Left kidney (tissue), 1 donor: ENCODE measurements at regions not wholly inside any gene's neighbourhood (a gene's known extent, or its start where the extent isn't known, plus 50 kb on each side); places are given as distances from the start of the nearest gene placed in this dataset.
A peak's percentile ranks its signal among the peaks of the same experiment; 100 is the strongest.

Source experiments
- DNase-seq: peaks from one replicate; pipeline ENCODE4 v3.0.0-alpha.2; 2013

DNA sequence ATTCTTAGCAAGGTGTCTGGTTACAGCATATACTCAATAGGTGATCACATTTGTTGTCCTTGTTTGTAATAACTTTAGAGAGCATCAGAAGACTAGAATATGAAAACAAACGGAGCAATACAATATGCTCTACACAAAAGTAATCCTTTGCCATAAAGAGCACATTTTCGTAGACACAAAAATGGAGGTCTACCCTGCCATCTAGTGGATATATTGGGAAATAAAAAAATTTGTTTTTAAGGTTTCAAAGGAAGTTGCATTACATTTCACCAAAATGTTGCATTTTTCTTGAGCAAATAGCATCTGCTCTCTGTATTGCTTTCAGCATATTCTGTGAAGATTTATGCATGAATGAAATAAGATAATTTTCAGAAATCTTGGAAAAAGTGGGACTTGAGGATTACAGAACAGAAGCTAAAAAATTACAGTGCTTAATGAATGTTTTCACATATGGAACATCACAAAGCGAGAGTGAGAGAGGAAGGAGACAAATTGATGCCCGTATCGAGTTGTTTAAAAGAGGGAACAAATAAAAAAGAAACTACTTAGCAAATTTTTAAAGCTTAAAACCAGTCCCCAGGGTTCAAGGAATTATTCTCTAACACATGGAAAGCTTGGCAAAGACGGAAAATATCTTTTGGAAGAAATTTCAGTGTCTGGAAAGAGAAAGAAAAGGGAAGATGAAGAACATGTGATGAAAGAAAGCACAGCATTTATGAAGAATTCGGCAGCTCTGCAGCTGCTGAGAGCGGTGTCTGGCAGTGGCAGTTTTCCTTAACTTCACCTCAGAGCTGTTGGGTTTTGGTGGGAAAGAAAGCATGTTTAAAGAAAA, 390.1 kb downstream of the ANKRD50 start:
- DNase-seq, result peak; percentile 59

DNA sequence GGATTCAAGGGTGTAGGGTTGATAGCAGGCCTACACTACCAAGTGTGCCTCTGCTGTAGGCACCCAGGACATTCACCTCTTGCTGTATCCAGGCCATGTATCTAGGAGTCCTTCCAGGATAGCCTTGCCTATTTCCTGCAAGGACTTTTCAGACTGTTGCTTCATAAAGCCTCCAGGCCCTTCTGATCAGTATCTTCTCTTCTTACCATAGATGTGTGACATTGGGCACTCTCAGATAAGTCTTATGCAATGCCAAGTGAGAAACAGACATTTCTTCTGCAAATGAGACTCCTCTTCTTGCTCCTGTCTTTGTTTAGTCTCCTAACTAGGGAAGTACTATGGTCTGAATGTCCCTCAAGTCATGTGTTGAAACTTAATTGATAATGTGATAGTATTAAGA, 386.8 kb downstream of the ANKRD50 start:
- DNase-seq, result no peak

DNA sequence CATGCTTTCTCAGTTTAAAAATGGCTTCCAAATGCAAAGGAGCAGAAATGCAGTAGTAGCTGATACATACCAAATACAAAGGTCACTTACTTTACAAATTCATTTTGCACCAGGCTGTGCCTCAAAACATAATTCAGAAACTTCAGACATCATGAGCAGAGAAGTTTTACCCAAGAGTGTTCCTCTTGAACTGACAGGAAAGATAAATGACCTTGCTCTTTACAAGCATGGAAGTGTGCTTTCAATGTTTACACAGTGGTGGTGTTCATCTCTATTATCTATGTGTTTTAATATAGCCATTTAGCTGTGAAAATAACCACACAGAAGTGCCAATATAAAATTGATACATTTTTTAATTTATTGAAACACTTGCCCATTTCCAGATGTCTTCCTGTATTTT, 383.4 kb downstream of the ANKRD50 start:
- DNase-seq, result no peak

DNA sequence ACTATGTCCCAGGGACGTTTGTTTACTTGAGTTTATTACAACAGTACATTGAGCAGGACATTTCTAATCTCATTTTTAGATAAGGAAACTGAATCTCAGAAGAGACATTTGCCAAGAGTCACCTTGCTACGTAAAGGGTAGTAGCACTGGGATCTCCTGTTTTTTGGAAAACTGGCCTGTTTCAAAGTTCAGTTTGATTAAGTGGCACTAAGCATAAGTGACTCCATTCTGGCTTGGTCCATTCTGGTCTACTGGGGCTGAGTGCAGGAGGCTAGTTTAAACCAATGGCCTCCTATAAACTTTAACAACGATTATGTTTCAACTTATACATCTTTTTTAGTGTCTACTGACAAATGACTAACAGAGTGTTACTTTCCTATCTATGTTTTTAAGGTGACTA, 382.5 kb downstream of the ANKRD50 start:
- DNase-seq, result no peak

DNA sequence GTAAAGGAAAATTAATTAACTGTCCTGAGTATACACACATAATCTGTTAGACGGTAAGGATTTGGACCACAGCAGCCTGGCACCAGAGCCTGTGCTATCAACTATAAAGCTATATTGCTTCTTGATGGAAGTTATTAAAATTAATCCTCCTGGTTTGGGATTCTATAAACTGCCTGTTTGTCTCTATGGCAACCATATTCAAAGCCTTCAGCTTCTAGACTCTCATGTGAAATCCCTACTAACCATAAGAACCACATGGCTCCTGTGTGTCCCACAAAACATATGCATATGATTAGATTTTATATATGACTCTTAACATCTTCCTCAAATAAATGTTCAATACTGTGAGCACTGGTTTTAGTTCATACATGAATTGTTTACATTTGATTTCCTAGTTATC, 380.8 kb downstream of the ANKRD50 start:
- DNase-seq, result no peak

DNA sequence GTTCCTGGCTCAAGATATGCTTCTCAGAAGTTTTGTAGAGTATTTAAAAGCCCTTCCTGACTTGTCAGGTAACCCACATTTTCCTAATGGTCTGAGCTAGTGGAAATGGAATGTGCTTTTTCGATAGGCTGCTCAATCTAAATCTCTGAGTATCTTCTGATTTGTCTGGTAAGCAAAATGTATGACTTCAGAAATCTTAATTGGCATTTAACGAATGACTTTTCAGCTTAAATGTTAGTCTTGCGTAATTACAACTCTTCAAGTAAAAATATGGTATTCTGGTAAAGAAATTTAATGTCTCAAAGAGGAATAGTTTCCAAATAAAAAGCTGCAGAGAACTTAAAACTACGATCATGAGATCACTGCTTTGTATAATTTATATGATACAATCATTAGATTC, 379.1 kb downstream of the ANKRD50 start:
- no peak for DNase-seq

DNA sequence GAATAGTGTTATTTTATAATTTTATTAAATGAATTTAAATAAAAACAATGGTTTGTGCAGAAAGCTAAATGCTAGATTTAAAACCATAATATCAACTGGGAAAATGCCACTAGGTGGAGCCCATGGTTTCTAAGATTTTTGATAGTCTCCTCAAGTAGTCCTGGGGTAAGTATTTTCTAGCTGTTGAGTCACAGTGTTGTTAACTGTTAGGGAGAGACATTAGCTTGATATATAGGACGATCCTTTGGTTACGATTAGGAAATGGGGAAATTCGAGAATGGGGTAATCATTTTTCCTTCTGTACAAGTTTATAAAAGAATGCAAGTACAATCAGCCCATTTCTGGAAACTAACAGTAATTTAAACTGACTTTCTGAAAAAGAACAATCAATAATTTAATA, 378.4 kb downstream of the ANKRD50 start:
- peak; percentile 70 for DNase-seq

DNA sequence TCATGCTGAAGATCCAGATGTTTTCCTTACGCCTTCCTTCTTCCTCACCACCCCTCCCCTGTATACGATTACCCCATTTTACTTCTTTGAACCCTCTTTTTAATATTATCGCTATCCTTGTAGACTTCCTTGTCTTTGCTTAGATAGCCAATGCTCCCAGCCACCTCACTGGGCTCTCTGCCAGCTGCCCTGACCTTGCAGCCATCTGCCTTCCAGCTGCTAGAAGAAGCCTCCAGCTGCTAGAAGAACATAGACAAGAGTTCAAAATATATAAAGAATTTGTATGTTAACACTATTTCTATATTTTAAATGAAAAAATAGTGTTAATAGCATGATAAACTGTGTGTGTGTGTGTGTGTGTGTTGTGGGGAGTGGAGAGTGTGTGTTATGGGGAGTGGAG, 374.7 kb downstream of the ANKRD50 start:
- no peak for DNase-seq

DNA sequence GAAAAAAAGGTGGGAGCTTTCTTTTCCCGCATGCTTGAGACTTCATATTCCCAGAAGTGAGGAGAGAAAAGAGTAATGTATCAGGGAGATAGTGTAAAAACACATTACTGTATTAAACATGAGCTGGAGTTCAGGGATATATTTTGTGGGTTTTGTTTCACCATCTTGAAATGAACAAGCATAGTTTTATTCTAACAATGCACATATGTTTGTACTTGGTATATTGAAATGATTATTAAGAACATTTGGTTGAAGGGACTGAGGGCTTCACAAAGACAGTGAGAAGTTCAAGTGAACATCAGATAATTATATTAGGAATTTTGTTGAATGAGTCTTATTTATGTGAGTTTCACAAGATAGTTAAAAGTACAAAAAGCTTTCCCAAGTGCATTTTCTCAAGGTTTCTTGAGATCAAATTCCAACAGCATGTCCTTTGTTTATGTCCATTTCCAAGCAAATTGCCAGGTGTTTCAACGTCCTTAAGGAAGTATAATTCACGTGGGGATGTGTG, 368.8 kb downstream of the ANKRD50 start:
- DNase-seq, result no peak

DNA sequence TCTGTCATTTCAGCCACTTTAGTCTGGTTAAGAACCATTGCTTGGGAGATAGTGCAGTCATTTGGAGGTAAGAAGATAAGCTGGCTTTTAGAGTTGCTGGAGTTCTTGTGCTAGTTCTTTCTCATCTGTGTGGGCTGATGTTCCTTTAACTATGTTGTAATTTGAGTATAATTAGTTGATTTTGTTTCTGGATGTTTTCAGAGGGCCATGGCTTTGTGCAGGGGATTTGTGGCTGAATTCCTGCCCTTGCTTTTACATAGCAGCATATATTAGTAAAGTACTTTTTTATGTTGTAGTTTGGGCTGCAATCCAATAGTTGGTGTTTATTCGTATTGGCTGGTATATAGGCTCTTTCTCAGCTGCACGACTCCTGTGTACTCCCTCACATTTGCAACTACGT, 339.6 kb downstream of the ANKRD50 start:
- no peak for DNase-seq

DNA sequence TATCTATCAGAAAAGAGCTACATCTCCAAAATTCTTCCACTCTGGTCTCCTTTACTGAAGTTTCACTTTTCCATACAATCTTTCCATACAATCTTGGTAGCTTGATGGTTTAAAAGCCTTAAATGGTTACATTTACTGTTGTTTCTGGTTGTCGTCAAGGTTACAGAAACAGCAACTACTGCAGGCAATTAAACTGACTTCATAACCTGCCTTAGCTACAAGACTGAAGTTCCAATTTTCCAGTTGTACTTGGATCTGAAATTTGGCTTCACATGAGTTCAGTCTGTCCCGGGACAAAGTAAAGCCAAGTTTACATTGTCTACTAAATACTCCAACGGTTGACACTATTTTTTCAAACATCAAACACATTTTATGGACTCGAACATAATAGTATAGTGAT, 326.4 kb downstream of the ANKRD50 start:
- DNase-seq, result peak; percentile 12

DNA sequence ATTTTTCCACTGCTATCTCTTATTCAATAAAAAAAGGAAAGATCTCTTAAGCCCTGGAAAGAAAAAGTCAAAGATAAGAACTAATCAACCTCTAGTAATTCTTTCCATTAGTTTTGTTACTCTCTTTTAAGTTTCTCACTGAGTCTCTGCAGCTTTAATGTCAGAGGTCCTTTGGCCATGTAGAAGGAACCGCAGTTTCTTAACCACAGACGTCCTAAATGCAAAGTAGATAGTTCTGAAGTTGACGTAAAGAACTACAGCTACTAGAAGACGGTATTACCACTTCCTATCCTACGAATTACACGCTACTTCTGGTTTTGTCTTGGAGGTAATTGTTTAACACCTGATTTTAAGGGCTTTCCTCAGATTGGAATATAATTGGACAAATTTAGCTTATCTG, 325.9 kb downstream of the ANKRD50 start:
- no peak for DNase-seq

DNA sequence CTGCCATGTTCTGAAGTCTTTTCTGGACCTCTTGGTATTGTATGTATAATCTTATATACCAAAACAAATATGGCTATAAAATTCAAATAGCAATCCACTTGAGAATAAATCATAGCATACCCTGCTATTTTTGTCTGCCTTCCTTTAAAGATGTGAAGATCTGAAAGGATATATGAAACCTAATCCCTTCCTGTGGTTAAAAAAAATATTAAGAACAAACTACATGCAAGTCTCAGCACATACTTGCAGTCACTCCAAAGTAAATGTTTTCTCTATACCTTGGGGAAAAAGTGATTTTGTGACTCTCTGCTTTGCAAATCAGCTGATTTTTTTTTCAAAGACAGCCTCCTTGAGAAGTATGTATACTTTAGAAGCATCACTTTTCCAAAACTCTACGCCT, 322.9 kb downstream of the ANKRD50 start:
- no peak for DNase-seq

DNA sequence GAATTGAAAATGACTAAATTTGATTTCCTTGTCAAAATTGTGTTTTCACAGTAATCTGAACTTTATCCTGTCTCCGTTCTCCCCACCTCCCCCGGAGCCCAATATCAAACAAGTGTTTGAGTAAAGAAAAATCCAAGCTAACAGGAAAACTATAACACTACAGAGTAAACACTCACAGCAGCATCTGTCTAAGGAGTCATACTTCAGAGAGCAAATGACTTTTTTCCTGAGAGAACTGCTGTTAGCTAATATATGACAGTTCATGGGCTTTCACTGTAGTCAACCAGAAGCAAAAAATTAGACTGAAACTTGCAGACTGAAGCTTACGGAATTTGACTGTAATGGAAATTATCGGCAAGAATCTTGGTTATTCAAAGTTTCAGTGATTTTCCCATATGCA, 321.7 kb downstream of the ANKRD50 start:
- no peak for DNase-seq

DNA sequence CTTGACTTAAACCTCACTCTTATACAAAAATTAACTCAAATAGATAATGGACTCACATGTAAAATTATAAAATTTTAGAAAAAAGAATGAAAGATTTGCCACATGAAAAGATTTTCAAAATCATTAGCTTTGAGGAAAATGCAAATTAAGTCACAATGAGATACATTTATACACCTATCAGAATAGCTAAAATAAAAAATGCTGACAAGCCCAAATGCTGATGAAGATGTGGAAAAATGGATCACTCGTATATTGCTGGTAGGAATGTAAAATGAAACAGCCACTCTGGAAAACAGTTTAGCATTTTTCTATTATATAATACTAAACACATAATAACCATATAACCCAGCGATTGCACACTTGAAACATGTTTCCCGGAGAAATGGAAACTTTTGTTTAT, 316.2 kb downstream of the ANKRD50 start:
- DNase-seq, result no peak

DNA sequence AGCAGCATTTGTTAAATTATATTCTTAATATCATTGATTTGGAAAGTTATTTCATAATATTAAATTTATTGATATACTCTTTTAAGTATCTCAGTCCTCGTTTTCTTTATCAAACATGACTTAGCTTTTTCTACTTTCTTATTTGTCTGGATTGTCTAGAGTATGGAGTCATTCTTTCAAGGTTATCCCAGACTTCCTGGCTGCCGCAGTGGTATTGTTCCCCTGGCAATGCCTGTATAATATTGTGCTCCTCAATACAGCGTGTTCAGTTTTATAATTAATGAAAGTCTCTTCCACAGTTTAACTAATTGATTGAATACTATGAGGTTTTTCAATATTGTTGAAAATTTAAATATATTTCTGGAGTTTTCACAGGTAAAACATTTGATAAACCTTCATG, 310.9 kb downstream of the ANKRD50 start:
- no peak for DNase-seq

DNA sequence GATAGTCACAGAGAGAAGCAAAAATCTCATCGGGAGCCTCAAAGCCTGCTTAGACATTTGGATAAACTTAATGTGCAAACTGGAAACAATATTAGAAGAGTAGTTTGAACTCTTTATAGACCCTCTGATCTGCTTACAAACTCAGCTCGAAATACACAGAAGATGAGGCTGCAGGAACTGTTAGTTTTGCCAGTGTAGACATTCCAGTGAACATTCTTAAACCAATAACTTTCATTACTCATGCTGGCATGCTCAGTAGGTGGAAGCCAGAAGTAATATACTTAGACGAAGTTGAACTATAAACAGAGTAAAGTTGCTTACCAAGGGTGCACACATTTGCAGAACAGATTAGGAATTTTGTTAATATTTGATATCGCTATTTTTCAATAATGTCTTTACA, 303.5 kb downstream of the ANKRD50 start:
- DNase-seq, result no peak

DNA sequence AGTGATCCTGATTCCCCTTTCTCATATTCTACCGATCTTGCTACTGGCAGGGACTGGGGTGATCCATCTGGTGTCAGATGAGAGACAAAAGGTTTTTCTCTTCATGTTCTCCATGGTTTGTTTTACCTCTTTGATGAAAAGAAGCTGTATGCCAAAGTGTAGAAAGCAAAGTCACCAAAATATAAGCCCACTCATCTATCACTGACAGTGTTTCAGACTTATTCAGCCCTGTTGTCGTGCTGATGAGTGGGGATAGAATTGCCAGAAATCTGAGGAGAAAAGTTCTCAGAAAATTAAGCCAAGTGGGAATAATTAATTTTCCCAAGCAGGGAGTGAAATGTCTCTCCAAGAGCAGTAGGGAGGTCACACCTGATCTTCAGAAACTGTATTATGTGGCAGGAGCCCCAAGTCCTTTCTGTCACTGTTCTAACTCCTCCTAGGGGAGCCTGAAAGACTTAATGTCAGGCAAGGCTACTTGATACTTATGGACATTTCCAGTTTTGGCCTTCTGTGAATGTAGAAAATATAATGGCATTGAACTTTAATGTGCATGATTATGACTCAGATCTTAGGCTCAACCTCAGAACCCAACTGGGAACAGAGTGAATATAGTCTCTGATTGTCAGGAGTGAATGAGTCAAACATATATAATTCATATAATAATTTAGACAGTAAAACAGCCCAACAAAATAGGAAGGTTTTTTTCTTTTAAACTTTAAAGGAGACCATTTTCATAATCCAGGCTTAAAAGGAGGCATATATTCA, 298.1 kb downstream of the ANKRD50 start:
- DNase-seq, result no peak

DNA sequence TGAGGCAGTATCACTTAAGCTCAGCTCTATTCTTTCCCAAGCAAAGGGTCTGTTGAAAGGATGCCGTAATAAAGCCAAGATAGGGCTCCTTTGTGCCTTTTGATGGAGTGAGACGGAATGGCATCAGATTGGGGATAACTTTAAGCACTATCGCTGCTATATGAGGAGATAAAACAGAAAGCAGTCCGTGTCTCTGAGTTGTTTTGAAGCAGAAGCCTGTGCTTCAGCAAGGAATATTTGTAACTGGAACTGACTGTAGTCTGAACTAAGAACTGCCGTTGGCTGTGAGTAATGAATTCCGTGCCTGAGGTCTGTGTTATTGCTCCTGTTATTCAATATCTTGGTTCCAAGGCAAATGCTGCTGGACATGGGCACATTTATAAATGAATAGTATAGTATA, 297.4 kb downstream of the ANKRD50 start:
- DNase-seq, result no peak

DNA sequence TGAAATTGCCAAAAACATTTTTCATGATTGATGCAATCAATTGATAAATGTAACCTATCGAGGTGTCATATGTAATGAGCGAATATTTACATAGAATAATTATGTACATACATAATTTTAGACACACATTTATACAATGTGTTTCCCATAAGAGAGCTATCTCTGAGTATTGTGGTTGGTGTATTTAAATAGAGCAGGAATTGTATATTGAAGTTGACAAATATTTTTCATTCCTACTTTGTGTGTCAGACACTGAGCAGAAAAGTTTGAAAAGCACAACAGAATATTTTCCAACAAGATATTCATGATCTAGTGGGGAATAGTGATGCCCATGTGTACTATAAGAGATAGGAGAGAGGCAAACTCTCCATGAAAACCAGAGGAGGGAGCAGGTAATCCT, 295.2 kb downstream of the ANKRD50 start:
- no peak for DNase-seq

DNA sequence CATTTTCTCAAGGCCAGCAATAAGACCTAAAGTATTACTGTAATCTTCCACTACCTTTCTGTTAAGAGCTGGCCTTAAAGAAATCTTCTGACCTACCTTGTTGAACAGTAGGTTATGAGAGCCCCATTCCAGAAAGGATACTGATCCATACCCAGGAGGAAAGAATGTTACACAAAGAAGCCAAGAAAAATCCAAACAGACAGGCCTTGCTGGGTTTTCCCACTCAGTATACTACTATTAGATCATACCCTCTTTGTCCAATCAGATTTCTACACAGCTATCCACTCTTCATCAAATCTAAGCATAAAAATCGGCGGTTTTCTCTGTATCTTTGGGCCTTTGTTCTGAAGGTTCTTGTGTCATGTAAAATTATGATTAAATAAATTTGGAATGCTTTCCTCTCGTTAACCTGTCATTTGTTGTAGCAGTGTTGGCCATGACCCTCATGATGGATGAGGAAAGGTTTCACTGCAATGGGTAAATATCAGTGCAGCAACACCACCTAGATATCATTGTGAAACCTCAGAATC, 292.3 kb downstream of the ANKRD50 start:
- DNase-seq, result no peak

DNA sequence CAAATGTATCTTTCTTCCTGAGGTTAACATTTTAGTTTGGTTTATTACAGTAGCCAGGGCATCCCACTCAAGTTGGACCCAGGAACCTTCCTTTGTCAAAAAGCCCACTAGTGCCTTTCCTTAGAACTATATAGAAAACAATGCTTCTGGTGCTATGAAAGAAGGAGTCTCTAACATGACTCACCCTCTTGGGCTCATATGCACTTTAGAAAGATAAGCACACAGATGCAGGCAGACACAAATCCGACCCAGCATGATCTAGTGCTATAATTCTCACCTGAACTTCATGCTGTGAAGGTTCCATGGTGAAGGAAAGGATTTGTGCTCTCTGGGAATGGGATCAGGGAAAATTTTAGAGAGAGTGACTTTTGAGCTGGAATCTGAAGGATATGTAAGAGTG, 289.4 kb downstream of the ANKRD50 start:
- DNase-seq, result no peak

DNA sequence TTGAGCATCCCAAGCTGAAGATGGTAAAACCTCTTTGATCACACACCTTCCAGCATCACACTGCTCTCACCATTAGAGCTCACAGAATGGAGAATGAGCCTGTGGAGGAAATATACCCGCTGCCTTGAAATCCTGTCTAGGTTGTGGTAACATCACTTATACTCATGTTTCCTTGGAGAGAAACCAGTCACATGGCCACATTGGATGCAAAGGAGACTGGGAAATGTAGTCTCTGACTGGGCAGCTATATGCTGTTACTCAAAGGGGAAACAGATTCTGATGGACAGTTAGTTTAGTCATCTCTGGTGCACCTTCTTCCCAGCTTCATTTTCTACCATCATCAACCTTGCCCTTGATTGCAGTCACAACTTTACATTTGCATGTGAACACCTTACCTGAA, 286.3 kb downstream of the ANKRD50 start:
- DNase-seq, result no peak
